ENCODE measurements at regions not wholly inside any gene's neighbourhood (a gene's known extent, or its start where the extent isn't known, plus 50 kb on each side); places are given as distances from the start of the nearest gene placed in this dataset.

DNA sequence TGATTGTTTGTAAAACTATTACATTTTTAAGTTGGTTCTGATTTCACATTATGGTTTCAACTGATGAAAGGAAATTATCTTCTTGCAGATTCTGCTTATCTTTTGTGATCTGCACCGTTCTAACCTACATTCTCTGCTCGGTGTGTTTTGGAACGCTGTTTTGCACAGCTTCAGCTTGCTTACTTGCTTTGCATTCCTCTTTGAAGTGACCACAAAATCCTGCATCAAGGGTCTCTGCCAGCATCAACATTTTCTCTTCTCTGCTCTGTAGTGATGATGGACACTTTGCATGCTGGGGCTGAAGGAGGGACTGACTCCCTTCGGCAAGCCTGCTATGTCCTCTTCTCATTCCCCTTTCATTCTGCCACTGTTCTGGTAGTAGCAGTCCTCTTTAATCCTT is 485.2 kb downstream of the FBXO15 start:
- no peak for TF ChIP-seq POLR2A (IDR thresholded peaks at IDR 0.05)
- TF ChIP-seq, protein P1, sequence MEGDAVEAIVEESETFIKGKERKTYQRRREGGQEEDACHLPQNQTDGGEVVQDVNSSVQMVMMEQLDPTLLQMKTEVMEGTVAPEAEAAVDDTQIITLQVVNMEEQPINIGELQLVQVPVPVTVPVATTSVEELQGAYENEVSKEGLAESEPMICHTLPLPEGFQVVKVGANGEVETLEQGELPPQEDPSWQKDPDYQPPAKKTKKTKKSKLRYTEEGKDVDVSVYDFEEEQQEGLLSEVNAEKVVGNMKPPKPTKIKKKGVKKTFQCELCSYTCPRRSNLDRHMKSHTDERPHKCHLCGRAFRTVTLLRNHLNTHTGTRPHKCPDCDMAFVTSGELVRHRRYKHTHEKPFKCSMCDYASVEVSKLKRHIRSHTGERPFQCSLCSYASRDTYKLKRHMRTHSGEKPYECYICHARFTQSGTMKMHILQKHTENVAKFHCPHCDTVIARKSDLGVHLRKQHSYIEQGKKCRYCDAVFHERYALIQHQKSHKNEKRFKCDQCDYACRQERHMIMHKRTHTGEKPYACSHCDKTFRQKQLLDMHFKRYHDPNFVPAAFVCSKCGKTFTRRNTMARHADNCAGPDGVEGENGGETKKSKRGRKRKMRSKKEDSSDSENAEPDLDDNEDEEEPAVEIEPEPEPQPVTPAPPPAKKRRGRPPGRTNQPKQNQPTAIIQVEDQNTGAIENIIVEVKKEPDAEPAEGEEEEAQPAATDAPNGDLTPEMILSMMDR (IDR thresholded peaks at IDR 0.05): no peak
